ENCODE measurements at regions not wholly inside any gene's neighbourhood (a gene's known extent, or its start where the extent isn't known, plus 50 kb on each side); places are given as distances from the start of the nearest gene placed in this dataset.

GRCh38 chr7:115851291-115851690 is 179.3 kb downstream of the TFEC start (continued):
- TF ChIP-seq POLR2AphosphoS5 (IDR thresholded peaks at IDR 0.05; ENCODE audit: low read depth, low read length) (no peak), USF2 (IDR thresholded peaks at IDR 0.05; ENCODE audit: low read length) (no peak), RAD21 (IDR thresholded peaks at IDR 0.05 in 1 of 2, conservative IDR thresholded peaks at IDR 0.05 in 1 of 2; ENCODE audit: low read depth in 2 of 2, low read length in 2 of 2) (peak; percentile 84 to 85), SRF (IDR thresholded peaks at IDR 0.05; ENCODE audit: low read depth, low read length) (no peak), JUN (IDR thresholded peaks at IDR 0.05; ENCODE audit: low read depth, low read length) (no peak), CTCF (IDR thresholded peaks at IDR 0.05; ENCODE audit: control extremely low read depth in 1 of 3, insufficient read depth in 1 of 3, low read depth in 1 of 3, low read length in 3 of 3) (peak in 2 of 3 experiments; percentile 36 to 39; a peak in 2 of 4 replicates)
